ENCODE measurements at regions not wholly inside any gene's neighbourhood (a gene's known extent, or its start where the extent isn't known, plus 50 kb on each side); places are given as distances from the start of the nearest gene placed in this dataset.

GRCh38 chr4:124941267-124941666 lies 228.7 kb upstream of the ANKRD50 start:
- no peak overlapping the region for H3K27ac ChIP-seq (ENCODE audit: low read depth, low read length)
- no peak overlapping the region for H3K23ac ChIP-seq (ENCODE audit: insufficient read length)
- H4K91ac ChIP-seq (replicated peaks; ENCODE audit: insufficient read length, low read length), result no peak overlapping the region
- no peaks in the 10 kb centered on the region for H3K36me3 ChIP-seq (ENCODE audit: control insufficient read depth in 2 of 4, insufficient read depth in 4 of 4, low read length in 3 of 4)
- no peak overlapping the region for H3K14ac ChIP-seq (ENCODE audit: insufficient read length)
- H2BK5ac ChIP-seq (ENCODE audit: low read depth, low read length), result no peak overlapping the region
- no peak overlapping the region for H2AK5ac ChIP-seq (ENCODE audit: low read depth, low read length)
- no peak overlapping the region for H2BK120ac ChIP-seq (replicated peaks; ENCODE audit: low read depth, low read length)
- H3K4me2 ChIP-seq (ENCODE audit: insufficient read depth in 1 of 2, low read depth in 2 of 2, low read length in 2 of 2), result no peak overlapping the region
- 96% methylated on average over 3 of the region's 3 CpGs; no CpG with 5 or more reads in 1 of the 2 experiments for WGBS, 2 experiments (ENCODE audit: extremely low coverage in 1 of 2, insufficient coverage in 1 of 2, insufficient read length in 1 of 2, insufficient replicate concordance in 2 of 2, low coverage in 1 of 2, low lambda C conversion rate in 2 of 2, missing lambda C conversion rate in 1 of 2)
- H3K79me2 ChIP-seq (ENCODE audit: control insufficient read depth in 1 of 2, insufficient read depth in 2 of 2, low read length in 2 of 2), result no peaks in the 10 kb centered on the region
- H3K4me3 ChIP-seq (ENCODE audit: extremely low read depth in 1 of 4, insufficient read depth in 2 of 4, low read depth in 3 of 4, low read length in 4 of 4), result no peak overlapping the region
- no peak overlapping the region for H2BK15ac ChIP-seq (ENCODE audit: low read length)
- no peak overlapping the region for H2BK12ac ChIP-seq (ENCODE audit: low read depth, low read length)
- peaks cover 0 to 9% (median 4%) of the 10 kb centered on the region in 4 experiments; a peak in 3 of 7 replicates for H3K4me1 ChIP-seq (replicated peaks in 1 of 4; ENCODE audit: control insufficient read depth in 3 of 4, insufficient read depth in 4 of 4, low read length in 3 of 4)
- DNase-seq (ENCODE audit: low read depth in 1 of 2, low spot score in 2 of 2), result no peak
- no peak for FAIRE-seq
- H3K18ac ChIP-seq (ENCODE audit: extremely low read depth, low read length), result no peak overlapping the region
- no peak overlapping the region for H2BK20ac ChIP-seq (ENCODE audit: low read length)
- no peaks in the 10 kb centered on the region for H3K23me2 ChIP-seq (ENCODE audit: low read depth, low read length)
- H4K8ac ChIP-seq (ENCODE audit: extremely low read depth, insufficient read depth, low read length), result no peak overlapping the region
- H3K27me3 ChIP-seq (replicated peaks in 1 of 4; ENCODE audit: control insufficient read depth in 3 of 4, extremely low read depth in 1 of 4, insufficient read depth in 3 of 4, low read length in 3 of 4), result no peaks in the 10 kb centered on the region
- no peak overlapping the region for H3K9ac ChIP-seq (replicated peaks in 1 of 4; ENCODE audit: extremely low read depth in 1 of 4, low read depth in 3 of 4, low read length in 3 of 4)
- no peaks in the 10 kb centered on the region for H3K9me3 ChIP-seq (ENCODE audit: insufficient read depth in 2 of 2, low read depth in 1 of 2, low read length in 1 of 2)
- H3K4ac ChIP-seq (replicated peaks; ENCODE audit: insufficient read length, low read depth, low read length), result no peak overlapping the region
- TF ChIP-seq TEAD4 (IDR thresholded peaks at IDR 0.05; ENCODE audit: low read depth, low read length) (no peak), JUN (IDR thresholded peaks at IDR 0.05; ENCODE audit: low read depth, low read length) (no peak), CTBP2 (IDR thresholded peaks at IDR 0.05; ENCODE audit: borderline replicate concordance, insufficient read depth, insufficient read length, low read length) (no peak)
- H3K56ac ChIP-seq (replicated peaks; ENCODE audit: insufficient read length, low read depth, low read length), result no peak overlapping the region
- H4K20me1 ChIP-seq (replicated peaks in 1 of 2; ENCODE audit: control insufficient read depth in 1 of 2, insufficient read depth in 2 of 2, low read length in 2 of 2), result no peaks in the 10 kb centered on the region
- H2AFZ ChIP-seq (ENCODE audit: low read length), result no peak overlapping the region
- CTCF ChIA-PET (ENCODE audit: partially characterized antibody), result no interaction called here
- no peak overlapping the region for H4K5ac ChIP-seq (ENCODE audit: insufficient read length, low read depth, low read length)
- POLR2A ChIA-PET (ENCODE audit: partially characterized antibody), result no interaction called here
- no peaks in the 10 kb centered on the region for H3K79me1 ChIP-seq (ENCODE audit: low read depth, low read length)

Measured in H1 (cell line).